ENCODE measurements at regions not wholly inside any gene's neighbourhood (a gene's known extent, or its start where the extent isn't known, plus 50 kb on each side); places are given as distances from the start of the nearest gene placed in this dataset.
"Not testable (repeated sequence)": the region's sequence is repeated elsewhere in the genome, so short reads cannot be mapped to it uniquely, and the experiment has no call there.

- no peak for DNase-seq
These were observed 251.5 kb downstream of the MID1IP1 start for GRCh38 chrX:39052751-39053150.

- DNase-seq = no peak
These were observed 257.5 kb downstream of the MID1IP1 start for GRCh38 chrX:39058724-39059123.

GRCh38 chrX:39059866-39060265 lies 258.6 kb downstream of the MID1IP1 start:
- no peak for DNase-seq

GRCh38 chrX:39063037-39063436 lies 261.8 kb downstream of the MID1IP1 start:
- DNase-seq = no peak

GRCh38 chrX:39063702-39064101 lies 262.4 kb downstream of the MID1IP1 start:
- no peak for DNase-seq

GRCh38 chrX:39065051-39065871 lies 264.0 kb downstream of the MID1IP1 start:
- peak; percentile 56 for DNase-seq

GRCh38 chrX:39067866-39068265 lies 266.6 kb downstream of the MID1IP1 start:
- DNase-seq = no peak

- DNase-seq = not testable (repeated sequence)
These were observed 267.4 kb downstream of the MID1IP1 start for GRCh38 chrX:39068634-39069033.

- DNase-seq = no peak
These were observed 268.8 kb downstream of the MID1IP1 start for GRCh38 chrX:39070009-39070408.

- DNase-seq = no peak
These were observed 271.9 kb downstream of the MID1IP1 start for GRCh38 chrX:39073131-39073530.

GRCh38 chrX:39096599-39096998 lies 295.3 kb downstream of the MID1IP1 start:
- no peak for DNase-seq

GRCh38 chrX:39104745-39105144 lies 303.5 kb downstream of the MID1IP1 start:
- no peak for DNase-seq

GRCh38 chrX:39112143-39112542 lies 310.9 kb downstream of the MID1IP1 start:
- no peak for DNase-seq

GRCh38 chrX:39115166-39115565 lies 313.9 kb downstream of the MID1IP1 start:
- no peak for DNase-seq

GRCh38 chrX:39117101-39117500 lies 315.8 kb downstream of the MID1IP1 start:
- DNase-seq = no peak

- no peak for DNase-seq
These were observed 320.6 kb downstream of the MID1IP1 start for GRCh38 chrX:39121903-39122302.

GRCh38 chrX:39125834-39126233 lies 324.6 kb downstream of the MID1IP1 start:
- DNase-seq = no peak

GRCh38 chrX:39133971-39134370 lies 332.7 kb downstream of the MID1IP1 start:
- DNase-seq = no peak

- DNase-seq = no peak
These were observed 336.2 kb downstream of the MID1IP1 start for GRCh38 chrX:39137363-39137954.

GRCh38 chrX:39140581-39140980 lies 339.3 kb downstream of the MID1IP1 start:
- DNase-seq = no peak

- DNase-seq = no peak
These were observed 343.1 kb downstream of the MID1IP1 start for GRCh38 chrX:39144323-39144722.

GRCh38 chrX:39144956-39145355 lies 343.7 kb downstream of the MID1IP1 start:
- DNase-seq = no peak

GRCh38 chrX:39145859-39146258 lies 344.6 kb downstream of the MID1IP1 start:
- no peak for DNase-seq

GRCh38 chrX:39149761-39150160 lies 348.5 kb downstream of the MID1IP1 start:
- DNase-seq = peak; percentile 54

- DNase-seq = no peak
These were observed 349.0 kb downstream of the MID1IP1 start for GRCh38 chrX:39150220-39150619.
